ENCODE measurements at regions not wholly inside any gene's neighbourhood (a gene's known extent, or its start where the extent isn't known, plus 50 kb on each side); places are given as distances from the start of the nearest gene placed in this dataset.

- Histone ChIP-seq H4K20me1 (ENCODE audit: insufficient read depth, low read length) (no peaks in the 10 kb centered on the region), H3K9me3 (ENCODE audit: insufficient read depth, low read depth, low read length) (no peaks in the 10 kb centered on the region), H3K4me2 (ENCODE audit: low read length) (no peak overlapping the region), H3K4me3 (ENCODE audit: insufficient read depth, low read depth, low read length) (no peak overlapping the region), H3K79me2 (ENCODE audit: insufficient read depth, low read length) (no peaks in the 10 kb centered on the region), H3K27ac (ENCODE audit: low read depth, low read length) (no peak overlapping the region), H3K4me1 (ENCODE audit: insufficient read depth, low read length) (no peaks in the 10 kb centered on the region), H3K27me3 (ENCODE audit: insufficient read depth, low read length) (peaks cover 38% of the 10 kb centered on the region), H3K36me3 (ENCODE audit: insufficient read depth, low read length) (no peaks in the 10 kb centered on the region), H3K9ac (ENCODE audit: low read length) (no peak overlapping the region), H2AFZ (ENCODE audit: low read depth, low read length) (no peak overlapping the region)
- H3K27me3 Mint-ChIP-seq (ENCODE audit: low read depth, unreplicated experiment) = peaks cover 74% of the 10 kb centered on the region
- H3K4me3 Mint-ChIP-seq (ENCODE audit: unreplicated experiment) = no peak overlapping the region
- no peaks in the 10 kb centered on the region for H3K4me1 Mint-ChIP-seq (ENCODE audit: low read depth, unreplicated experiment)
- no peaks in the 10 kb centered on the region for H3K9me3 Mint-ChIP-seq (ENCODE audit: unreplicated experiment)
- DNase-seq (ENCODE audit: low read depth) (no peak), FAIRE-seq (no peak)
- no peaks in the 10 kb centered on the region for H3K36me3 Mint-ChIP-seq (ENCODE audit: low read depth, unreplicated experiment)
- TF ChIP-seq CTCF (IDR thresholded peaks at IDR 0.05; ENCODE audit: insufficient read depth, low read depth, low read length) = no peak
- no peak for TF ChIP-seq EZH2 (IDR thresholded peaks at IDR 0.05; ENCODE audit: insufficient read depth, low read length)
- no peak overlapping the region for H3K27ac Mint-ChIP-seq (ENCODE audit: unreplicated experiment)
These were observed 166.3 kb upstream of the NAV2 start for GRCh38 chr11:19546325-19546724.

GRCh38 chr11:19541521-19542049, 171.1 kb upstream of the NAV2 start:
- H3K9me3 Mint-ChIP-seq (ENCODE audit: unreplicated experiment) = no peaks in the 10 kb centered on the region
- TF ChIP-seq CTCF (IDR thresholded peaks at IDR 0.05; ENCODE audit: insufficient read depth, low read depth, low read length) = no peak
- no peak for TF ChIP-seq EZH2 (IDR thresholded peaks at IDR 0.05; ENCODE audit: insufficient read depth, low read length)
- peaks cover 49% of the 10 kb centered on the region for H3K27me3 Mint-ChIP-seq (ENCODE audit: low read depth, unreplicated experiment)
- no peak overlapping the region for H3K4me3 Mint-ChIP-seq (ENCODE audit: unreplicated experiment)
- DNase-seq (ENCODE audit: low read depth) = no peak
- no peaks in the 10 kb centered on the region for H3K79me2 ChIP-seq (ENCODE audit: insufficient read depth, low read length)
- H3K4me3 ChIP-seq (ENCODE audit: insufficient read depth, low read depth, low read length) = no peak overlapping the region
- no peaks in the 10 kb centered on the region for H3K4me1 Mint-ChIP-seq (ENCODE audit: low read depth, unreplicated experiment)
- no peaks in the 10 kb centered on the region for H3K36me3 ChIP-seq (ENCODE audit: insufficient read depth, low read length)
- no peak overlapping the region for H3K4me2 ChIP-seq (ENCODE audit: low read length)
- H3K36me3 Mint-ChIP-seq (ENCODE audit: low read depth, unreplicated experiment) = no peaks in the 10 kb centered on the region
- no peak overlapping the region for H3K9ac ChIP-seq (ENCODE audit: low read length)
- H2AFZ ChIP-seq (ENCODE audit: low read depth, low read length) = no peak overlapping the region
- H3K27ac Mint-ChIP-seq (ENCODE audit: unreplicated experiment) = no peak overlapping the region
- no peaks in the 10 kb centered on the region for H4K20me1 ChIP-seq (ENCODE audit: insufficient read depth, low read length)
- H3K4me1 ChIP-seq (ENCODE audit: insufficient read depth, low read length) = no peaks in the 10 kb centered on the region
- FAIRE-seq = no peak
- no peaks in the 10 kb centered on the region for H3K9me3 ChIP-seq (ENCODE audit: insufficient read depth, low read depth, low read length)
- H3K27me3 ChIP-seq (ENCODE audit: insufficient read depth, low read length) = peaks cover 21% of the 10 kb centered on the region
- no peak overlapping the region for H3K27ac ChIP-seq (ENCODE audit: low read depth, low read length)

- H3K27me3 ChIP-seq (ENCODE audit: insufficient read depth, low read length) = peaks cover 19% of the 10 kb centered on the region
- H4K20me1 ChIP-seq (ENCODE audit: insufficient read depth, low read length) = no peaks in the 10 kb centered on the region
- H3K4me2 ChIP-seq (ENCODE audit: low read length) = no peak overlapping the region
- no peaks in the 10 kb centered on the region for H3K36me3 ChIP-seq (ENCODE audit: insufficient read depth, low read length)
- no peaks in the 10 kb centered on the region for H3K9me3 ChIP-seq (ENCODE audit: insufficient read depth, low read depth, low read length)
- Mint-ChIP-seq H3K27ac (ENCODE audit: unreplicated experiment) (no peak overlapping the region), H3K4me1 (ENCODE audit: low read depth, unreplicated experiment) (no peaks in the 10 kb centered on the region), H3K9me3 (ENCODE audit: unreplicated experiment) (no peaks in the 10 kb centered on the region), H3K36me3 (ENCODE audit: low read depth, unreplicated experiment) (no peaks in the 10 kb centered on the region), H3K4me3 (ENCODE audit: unreplicated experiment) (no peak overlapping the region), H3K27me3 (ENCODE audit: low read depth, unreplicated experiment) (peaks cover 46% of the 10 kb centered on the region)
- H3K9ac ChIP-seq (ENCODE audit: low read length) = no peak overlapping the region
- no peaks in the 10 kb centered on the region for H3K79me2 ChIP-seq (ENCODE audit: insufficient read depth, low read length)
- no peak overlapping the region for H2AFZ ChIP-seq (ENCODE audit: low read depth, low read length)
- FAIRE-seq = no peak
- H3K4me1 ChIP-seq (ENCODE audit: insufficient read depth, low read length) = no peaks in the 10 kb centered on the region
- TF ChIP-seq EZH2 (IDR thresholded peaks at IDR 0.05; ENCODE audit: insufficient read depth, low read length) = no peak
- no peak for TF ChIP-seq CTCF (IDR thresholded peaks at IDR 0.05; ENCODE audit: insufficient read depth, low read depth, low read length)
- no peak for DNase-seq (ENCODE audit: low read depth)
- no peak overlapping the region for H3K4me3 ChIP-seq (ENCODE audit: insufficient read depth, low read depth, low read length)
- H3K27ac ChIP-seq (ENCODE audit: low read depth, low read length) = no peak overlapping the region
These were observed 172.8 kb upstream of the NAV2 start for GRCh38 chr11:19539861-19540260.
